DMS153 treated with DMSO at 0.1 percent for 48 hours (cell line): ENCODE measurements at regions not wholly inside any gene's neighbourhood (a gene's known extent, or its start where the extent isn't known, plus 50 kb on each side); places are given as distances from the start of the nearest gene placed in this dataset.

Source experiments
- DNase-seq: peaks from one replicate; lab custom pipeline; 2025; ENCODE audit not compliant: unreplicated experiment; lab: John Stamatoyannopoulos, UW

DNA sequence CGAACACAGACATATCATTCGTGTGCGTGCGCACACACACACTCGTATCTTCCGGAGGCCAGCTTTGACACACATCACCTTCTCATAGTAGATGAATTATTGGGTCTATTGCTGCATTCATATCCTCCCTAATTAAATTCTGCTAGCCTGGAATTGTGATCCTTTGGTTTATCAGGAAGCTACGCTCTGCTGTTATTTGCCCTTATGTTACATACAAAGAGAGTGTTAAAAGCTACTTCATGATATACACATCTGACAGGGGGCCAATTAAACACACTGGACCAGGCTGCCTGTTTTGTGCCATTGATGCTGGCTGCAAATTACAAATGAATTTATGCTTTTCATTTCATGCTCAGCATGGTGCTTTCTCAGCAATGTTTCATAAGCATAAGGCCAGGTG, 252.0 kb downstream of the RHOU start:
- DNase-seq: no peak

DNA sequence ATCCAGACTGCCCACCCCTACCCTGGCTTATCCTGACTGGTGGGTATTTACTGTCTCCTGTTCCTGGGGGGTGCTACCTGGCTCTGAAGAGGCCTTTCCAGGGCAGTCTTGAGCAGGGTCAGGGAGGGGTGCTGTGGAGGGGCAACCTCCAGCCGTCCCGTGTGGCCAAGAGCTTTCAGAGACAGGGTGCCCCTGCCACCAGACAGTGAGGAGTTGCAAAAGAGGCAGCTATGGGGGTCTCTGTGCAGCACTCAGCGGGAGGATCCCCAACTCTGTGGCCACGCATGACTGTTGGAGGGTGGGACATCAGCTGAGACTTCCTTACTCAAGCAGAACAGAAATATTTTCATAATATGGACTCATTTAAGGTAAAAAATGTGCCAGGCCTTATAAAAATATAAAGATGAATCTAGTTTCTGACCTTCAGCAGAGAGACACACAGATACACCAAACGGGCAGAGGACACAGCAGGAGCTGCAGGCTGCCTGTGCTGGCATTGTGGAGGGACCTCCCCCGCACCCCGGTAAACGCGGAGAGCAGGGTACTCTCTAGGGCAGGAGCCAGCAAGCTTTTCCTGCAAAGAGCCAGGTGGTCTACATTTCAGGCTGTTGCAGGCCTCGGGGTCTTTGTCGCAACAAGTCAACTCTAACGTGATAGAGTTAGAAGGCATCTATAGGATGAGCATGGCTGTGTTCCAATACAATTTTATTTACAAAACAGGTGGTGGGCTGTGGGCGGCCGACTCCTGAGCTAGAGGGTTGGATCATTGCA, 252.6 kb downstream of the RHOU start:
- DNase-seq: no peak

DNA sequence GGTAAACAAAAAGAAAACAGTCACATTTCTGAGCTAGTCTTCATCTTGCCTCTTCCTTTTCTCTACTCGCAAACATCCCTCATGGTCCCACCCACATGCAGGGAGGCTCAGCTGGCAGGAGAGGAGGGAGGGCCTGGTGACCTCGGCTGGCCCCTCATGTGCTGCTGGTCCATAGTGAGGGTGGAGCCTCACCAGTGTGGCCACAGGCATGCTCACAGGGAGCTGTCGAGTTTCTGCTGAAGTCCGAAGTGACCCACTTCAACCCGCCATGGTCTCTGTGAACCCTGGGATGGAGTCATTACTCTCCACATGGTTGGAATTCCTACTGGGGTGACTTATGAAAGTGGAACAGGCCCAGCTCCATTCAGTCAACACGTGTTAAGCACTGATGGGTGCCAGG, 253.4 kb downstream of the RHOU start:
- DNase-seq: no peak

DNA sequence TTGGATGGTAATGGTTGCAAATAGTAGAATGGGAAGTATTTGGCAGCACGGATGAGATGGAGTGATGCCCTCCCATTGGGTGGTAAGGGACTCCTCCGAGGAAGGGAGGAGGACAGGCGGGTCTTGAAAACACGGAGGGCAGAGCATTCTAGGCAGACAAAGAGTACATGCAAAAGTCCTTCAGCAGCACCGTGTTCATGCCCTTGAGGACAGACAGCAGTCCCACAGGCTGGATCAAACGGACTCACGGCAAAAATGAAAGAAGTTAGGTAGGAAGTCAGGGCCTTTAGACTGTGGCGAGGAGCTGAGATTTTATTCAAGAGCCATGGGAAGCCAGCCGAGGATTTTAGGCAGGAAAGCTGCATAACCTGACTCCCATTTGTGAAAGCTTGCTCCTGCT, 253.9 kb downstream of the RHOU start:
- no peak for DNase-seq

DNA sequence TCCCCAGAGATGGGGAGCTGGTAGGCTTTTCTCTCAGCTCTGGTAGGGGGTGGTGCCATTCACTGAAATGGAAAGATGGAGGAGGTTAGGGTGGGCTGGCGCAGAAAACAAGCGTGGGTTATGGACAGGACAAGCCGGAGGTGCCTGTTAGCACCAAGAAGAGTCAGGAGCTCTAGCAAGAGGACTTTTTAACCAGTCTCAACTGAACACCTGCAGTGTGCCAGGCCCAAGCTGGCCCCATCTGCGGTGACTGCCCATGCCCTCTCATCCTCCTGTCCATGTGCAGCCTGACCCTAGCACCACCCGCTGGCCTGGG, 254.4 kb downstream of the RHOU start:
- DNase-seq: no peak

DNA sequence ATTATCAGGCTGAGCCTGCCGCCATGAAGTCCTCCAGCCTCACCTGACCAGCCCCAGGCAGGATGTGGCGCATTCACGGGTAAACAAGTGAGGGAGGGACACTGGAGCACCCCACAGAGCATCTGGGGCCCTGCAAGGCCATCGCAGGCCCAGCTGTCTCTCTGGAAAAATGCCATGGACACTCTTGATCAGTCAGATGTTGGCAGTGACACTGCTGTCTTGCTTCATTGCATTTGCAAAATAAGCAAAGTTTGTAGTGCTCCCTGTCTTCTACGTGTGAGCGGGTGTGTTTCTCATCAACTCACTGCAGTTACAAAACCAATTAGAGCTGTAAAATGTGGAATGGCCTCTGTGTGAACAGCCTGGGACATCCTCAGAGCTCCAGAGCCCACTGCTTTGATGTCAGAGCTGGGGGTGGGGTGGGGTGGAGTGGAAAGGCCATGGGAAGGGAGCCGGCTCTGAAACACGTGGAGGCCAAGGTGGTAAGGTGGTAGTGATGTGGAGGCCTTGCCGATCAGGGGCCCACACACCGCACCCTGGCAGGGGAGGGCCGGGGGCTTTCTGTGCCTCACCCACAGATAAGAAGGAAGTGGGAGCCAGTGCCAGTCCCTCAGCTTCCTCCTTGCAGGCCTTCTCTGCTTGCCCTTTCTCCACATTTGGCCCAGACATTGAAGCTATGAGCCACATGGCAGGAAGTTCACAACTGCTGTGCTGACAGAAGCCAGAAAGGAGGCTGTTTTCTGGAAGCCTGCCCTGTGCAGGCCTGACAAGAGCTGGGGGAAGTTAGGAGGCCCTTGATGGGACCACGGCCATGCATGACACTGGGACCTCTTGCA, 254.9 kb downstream of the RHOU start:
- peak; percentile 64 for DNase-seq

DNA sequence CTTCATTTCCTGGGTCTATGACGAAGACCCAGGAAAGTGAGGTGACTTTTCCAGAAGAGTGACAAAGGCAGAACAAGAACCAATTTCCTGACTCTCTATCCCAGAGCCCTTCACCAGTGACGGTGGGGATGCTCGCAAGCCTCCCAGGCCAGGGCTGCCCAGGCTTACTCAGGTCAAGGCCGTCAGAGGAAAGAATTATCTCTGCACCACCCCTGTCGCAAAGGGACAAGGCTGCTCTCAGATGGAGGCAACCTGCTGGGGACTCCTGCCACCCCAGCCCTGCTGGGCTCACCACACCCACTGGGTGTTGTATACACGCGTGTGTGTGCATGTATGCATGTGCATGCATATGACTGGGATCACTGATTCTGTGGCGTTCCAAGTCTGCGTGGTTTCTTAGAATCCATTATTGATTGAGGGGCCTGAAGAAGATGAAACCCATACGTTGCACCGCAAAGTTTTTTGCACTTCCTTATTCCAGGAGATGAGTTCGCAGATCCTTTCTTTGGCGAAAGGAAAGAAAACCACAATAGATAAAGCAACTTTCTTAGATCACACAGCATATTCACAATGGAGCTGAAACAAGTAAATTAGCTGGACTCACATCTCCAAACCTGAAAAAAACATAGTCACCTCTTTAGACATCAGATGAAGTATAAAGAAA, 255.8 kb downstream of the RHOU start:
- no peak for DNase-seq

DNA sequence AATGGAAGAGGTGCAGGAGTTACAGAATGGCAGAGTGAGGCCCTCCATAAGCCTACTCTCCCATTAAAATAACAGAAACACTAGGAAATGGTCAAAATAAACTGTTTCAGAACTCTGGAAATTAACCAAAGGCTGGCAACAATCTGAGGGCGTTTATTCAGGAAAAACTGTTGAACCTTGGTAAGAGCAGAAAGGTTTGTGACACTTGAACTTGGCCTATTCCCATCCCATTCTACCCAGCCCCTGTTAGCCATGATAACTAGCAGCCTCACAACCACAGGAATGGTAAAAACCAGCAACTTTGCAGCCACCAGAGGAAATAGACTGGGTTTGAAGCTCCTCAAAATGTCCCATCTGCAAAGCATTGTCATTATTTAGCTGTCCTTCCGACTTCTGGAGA, 256.8 kb downstream of the RHOU start:
- no peak for DNase-seq

DNA sequence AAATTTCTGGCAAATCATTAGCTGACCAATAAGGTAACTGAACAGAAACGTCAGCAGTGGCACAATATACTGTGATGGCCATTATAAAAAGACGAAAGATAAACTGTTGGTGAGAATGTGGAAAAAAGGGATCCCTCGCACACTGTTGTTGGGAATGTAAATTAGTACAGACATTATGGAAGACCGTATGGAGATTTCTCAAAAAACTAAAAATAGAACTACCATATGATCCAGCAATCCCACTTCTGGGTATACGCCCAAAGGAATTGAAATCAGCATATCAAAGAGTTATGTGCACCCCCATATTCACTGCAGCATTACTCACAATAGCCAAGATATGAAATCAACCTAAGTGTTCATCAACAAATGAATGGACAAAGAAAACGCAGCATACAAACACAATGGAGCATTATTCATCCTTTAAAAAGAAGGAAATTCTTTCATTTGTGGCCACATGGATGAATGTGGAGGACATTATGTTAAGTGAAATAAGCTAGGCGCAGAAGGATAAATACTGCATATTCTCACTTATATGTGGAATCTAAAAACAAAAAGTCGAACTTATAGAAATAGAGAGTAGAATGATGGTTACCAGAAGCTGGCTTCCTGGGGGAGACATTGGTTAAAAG, 257.7 kb downstream of the RHOU start:
- no peak for DNase-seq

DNA sequence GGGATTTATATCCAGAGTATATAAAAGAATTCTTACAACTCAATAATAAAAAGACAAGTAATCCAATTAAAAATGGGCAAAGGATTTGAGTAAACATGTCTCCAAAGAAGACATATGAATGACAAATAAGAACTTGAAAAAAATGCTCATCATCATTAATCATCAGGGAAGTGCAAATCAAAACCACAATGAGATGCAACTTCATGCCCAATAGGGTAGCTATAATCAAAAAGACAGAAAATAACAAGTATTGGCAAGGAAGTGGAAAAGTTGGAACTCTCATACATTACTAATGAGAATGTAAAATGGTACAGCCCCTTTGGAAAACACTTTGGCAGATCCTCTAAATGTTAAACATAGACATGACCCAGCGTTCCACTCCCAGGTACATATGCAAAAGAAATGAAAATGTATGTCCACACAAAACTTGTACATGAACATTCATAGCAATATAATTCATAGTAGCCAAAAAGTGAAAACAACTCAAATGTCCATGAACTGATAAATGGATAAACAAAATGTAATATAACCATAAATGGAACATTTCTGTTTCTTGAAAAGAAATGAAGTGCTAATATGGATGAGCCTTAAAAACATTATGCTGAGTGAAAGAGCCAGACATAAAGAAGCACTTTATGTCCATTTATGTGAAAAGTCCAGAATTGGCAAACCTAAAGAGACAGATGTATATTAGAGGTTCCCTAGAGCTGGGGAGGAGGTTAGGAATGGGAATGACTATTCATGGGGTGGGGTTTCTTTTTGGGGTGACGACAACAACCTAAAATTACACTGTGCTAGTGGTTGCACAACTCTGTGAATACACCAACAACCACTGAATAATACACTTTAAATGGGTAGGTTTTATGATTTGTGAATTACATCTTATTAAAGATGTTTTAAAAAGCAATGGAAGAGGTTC, 259.7 kb downstream of the RHOU start:
- no peak for DNase-seq

DNA sequence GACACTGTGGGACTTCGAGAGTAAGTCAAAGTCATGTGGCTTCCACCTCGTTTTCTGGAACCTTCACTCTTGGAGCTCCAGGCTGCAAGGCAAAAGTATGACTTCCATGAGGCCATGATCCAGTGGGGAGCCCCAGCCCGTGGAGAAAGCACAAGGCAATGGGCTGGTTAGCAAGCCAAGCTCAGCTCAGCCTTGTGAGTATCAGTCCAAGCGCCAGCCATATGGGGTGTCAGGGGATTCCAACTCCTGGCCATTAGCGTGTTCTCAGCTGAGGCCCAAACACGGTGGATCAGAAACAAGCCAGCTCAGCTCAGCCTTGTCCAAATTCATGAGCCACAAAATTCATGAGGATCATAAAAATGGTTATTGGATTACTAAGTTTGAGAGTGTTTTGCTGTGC, 261.0 kb downstream of the RHOU start:
- DNase-seq: no peak

DNA sequence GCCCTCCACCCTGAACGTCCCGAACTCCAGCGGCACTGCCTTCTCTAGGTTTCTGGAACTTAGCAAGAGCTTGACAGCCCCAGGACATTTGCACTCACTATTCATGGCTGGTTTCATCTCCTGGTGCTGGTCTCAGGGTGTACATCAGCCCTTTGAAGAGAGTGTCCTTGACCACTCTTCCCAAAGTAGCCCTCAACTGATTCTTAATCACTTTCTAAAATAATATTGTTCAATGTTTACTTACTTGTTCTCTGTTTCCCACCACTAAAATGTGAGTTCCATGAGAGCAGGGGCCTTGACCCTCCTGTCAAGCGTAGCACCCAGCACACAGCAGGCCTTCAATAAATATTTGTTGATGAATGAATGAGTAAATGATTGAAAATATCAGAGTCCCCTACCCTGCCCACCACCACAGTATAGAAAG, 262.5 kb downstream of the RHOU start:
- no peak for DNase-seq

DNA sequence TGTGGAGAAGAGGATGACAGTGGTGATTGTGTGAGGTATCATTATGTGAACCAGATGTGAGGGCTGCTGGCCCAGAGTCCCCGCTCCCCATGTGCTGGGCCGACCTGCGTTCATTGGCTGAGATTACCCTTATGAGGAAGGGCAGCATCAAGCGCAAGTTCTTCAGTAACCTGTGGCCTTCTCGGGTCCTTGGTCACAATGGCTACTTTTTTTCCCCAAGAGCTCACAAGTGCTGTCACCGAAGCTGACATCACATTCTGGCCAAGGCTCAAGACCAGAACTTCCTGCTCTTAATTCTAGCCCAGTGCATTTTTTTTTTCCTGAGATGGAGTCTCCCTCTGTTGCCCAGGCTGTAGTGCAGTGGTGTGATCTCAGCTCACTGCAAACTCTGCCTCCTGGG, 262.9 kb downstream of the RHOU start:
- no peak for DNase-seq

DNA sequence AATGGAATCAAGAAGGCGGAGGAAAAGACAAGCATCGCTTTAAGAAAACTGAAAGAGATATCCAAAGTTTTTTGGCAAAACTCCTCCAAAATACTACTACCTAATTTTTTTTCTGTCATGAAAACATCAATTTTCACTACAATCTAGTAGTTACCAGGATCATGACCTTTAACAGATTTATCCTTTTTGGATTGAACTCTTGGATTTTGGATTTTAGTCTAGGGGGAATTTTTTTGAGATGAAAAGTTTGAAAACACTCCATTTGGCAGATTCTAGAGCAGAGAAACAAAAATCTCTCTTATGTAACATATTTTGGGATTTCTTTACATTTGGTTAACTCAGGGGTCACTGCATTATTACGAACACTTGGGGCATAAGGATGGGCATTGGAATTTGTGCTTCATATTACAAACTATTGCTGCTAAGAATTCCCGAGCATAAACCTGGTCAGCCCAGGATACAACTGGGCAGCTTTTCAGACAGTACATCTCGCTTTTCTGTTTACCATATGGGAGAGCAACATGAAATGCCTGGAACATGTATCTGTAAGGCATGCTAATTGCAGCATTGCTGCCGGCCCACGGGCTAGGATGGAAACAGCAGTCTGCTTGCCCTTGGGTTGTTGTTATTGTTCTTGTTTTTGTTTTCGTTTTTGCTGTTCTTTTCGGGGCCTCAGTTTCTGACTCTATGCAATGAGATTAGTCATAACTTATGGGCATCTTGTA, 264.3 kb downstream of the RHOU start:
- DNase-seq: no peak

DNA sequence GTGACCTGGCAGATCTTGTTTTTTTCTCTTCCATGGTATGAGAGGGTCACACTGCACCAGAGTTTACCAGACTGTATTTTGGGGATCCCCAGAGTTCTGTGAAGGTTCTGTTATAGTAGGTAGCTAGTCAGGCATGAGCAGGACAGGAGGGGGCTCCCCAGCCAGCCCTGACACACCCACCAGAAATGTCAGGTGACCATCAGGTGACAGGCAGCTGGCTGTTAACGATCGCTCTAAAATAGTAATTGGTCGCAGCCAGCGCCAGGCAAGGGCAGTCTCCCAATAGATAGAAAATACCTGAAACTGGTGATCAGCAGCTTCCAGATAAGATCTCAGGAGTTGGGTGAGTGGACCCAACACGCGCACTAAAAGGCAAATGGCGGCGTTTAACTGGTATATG, 264.9 kb downstream of the RHOU start:
- no peak for DNase-seq

DNA sequence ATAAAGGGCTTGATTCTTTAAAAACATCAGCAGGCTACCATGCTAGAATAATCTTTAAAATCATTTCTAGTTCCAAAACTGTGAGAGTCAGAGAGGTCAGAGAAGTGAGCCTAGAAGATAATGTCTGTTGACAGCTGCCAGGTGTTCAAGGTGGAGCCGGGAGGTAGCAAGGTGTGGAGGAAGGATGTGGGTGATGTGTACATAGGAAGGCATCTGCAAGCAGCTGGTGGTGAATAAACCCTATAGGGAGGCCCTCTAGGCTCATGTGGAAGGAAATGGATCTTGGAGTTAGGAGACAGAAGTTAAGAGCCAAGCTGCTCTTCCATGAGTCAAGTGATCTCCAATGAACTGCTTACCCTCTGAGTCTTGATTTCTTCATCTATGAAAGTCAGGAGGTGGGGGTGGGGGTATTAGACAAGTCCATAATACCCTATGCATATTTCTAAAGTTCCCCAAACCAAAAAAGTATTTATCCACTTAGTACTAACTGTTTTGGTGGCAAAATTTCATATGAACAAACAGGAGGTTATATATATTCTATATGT, 266.3 kb downstream of the RHOU start:
- no peak for DNase-seq

DNA sequence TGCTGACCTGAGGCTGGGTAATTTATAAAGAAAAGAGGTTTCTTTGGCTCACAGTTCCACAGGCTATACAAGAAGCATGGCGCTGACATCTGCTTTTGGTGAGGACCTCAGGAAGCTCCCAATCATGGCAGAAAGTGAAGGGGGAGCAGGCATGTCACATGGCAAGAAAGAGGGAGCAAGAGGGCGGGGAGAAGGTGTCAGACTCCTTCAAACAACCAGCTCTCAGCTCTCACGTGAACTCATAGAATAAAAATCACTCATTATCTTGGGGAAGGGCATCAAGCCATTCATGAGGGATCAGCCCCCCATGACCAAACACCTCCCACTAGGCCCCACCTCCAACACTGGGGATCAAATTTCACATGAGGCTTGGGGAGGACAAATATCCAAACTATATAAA, 266.8 kb downstream of the RHOU start:
- DNase-seq: no peak

DNA sequence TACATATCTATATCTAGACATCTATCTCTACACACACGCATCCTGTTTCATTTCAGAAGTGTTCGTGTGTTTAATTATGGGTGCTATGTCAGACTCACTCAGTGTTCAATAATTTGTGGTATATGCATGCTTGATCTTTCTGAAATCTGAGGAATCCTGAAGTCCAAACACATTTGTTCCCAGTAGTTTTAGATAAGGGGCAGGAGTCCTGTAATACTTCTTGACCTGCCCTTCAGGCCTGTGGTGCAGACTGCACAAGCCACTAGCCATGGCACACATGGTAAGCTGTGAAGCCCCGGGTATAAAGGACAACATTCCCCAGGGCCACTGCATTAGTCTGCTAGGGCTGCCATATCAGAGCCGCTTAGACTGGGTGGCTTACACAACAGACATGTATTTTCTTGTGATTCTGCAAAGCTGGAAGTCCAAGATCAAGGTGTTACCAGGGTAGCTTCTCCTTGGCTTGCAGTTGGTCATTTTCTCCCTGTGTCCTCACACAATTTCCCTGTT, 267.2 kb downstream of the RHOU start:
- no peak for DNase-seq

DNA sequence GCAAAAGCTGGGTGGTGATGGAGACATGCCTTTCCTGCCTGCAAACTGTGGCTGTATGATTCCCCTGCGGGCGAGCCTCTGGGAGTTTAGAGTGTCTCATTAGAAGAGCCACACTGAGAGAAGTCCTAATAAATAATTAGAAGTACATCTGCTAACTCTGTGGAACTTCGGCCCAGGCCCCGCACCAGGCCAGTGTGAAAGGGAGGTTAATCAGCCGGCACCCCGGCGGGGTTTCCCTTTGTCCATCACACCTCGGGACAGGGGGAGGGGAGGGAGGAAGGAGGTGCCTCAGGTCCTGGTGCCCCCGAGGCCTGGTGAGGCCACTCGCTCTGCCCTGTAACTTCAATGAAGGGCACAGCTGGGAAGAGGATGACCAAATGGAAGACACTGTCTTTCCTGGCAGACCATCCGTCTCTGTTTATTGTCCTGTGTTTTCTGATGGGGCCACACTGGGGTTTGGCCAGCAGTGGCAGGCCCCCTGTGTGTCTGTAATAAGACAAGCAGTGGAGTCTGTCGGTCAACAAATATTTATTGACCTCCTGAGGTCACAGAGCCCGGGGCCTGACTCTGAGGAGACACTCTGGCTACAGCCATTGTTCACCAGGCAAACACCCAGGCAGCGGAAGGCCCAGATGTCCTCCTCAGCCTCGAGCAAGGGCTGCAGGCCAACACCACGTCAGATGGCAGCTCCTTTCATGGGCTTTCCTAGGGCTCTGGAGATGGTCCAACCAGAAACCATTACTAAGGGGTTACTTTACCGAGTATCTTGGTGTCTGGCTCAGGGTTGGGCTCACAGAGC, 267.5 kb upstream of the RAB4A start:
- no peak for DNase-seq
